ENCODE measurements at regions not wholly inside any gene's neighbourhood (a gene's known extent, or its start where the extent isn't known, plus 50 kb on each side); places are given as distances from the start of the nearest gene placed in this dataset.
"Not testable (repeated sequence)": the region's sequence is repeated elsewhere in the genome, so short reads cannot be mapped to it uniquely, and the experiment has no call there.

DNA sequence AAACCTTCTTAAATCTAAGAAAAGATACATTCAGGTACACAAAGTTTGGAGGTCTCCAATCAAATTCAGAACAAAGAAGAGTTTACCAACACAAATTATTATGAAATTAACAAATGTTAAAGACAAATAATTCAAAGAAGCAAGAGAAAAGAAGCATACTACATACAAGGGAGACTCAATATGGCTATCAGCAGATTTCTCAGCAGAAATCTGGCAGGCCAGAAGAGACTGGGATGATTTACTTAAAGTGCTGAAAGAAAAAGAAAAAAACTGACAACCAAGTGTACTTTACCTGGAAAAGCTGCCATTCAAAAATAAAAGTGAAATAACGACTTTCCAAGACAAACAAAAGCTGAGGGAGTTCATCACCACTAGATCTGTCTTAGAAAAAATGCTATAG lies 64.4 kb upstream of the HTR2C start:
- DNase-seq (ENCODE audit: low read depth) = no peak
- no peak overlapping the region for H3K4me3 ChIP-seq (ENCODE audit: low read length)
- TF ChIP-seq, protein P1, sequence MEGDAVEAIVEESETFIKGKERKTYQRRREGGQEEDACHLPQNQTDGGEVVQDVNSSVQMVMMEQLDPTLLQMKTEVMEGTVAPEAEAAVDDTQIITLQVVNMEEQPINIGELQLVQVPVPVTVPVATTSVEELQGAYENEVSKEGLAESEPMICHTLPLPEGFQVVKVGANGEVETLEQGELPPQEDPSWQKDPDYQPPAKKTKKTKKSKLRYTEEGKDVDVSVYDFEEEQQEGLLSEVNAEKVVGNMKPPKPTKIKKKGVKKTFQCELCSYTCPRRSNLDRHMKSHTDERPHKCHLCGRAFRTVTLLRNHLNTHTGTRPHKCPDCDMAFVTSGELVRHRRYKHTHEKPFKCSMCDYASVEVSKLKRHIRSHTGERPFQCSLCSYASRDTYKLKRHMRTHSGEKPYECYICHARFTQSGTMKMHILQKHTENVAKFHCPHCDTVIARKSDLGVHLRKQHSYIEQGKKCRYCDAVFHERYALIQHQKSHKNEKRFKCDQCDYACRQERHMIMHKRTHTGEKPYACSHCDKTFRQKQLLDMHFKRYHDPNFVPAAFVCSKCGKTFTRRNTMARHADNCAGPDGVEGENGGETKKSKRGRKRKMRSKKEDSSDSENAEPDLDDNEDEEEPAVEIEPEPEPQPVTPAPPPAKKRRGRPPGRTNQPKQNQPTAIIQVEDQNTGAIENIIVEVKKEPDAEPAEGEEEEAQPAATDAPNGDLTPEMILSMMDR (IDR thresholded peaks at IDR 0.05; ENCODE audit: insufficient read depth, low read depth, low read length, missing control alignments) = no peak

DNA sequence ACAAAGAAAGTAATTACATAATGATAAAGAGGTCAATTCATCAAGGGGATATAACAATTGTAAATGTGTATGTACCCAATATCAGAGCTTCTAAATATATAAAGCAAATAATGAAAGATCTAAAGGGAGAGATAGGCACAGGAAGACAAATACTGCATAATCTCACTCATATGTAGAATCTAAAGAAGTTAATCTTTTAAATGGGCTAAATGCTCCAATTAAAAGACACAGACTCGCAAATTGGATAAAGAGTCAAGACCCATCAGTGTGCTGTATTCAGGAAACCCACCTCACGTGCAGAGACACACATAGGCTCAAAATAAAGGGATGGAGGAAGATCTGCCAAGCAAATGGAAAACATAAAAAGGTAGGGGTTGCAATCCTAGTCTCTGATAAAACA lies 63.2 kb upstream of the HTR2C start:
- not testable (repeated sequence) for H3K4me3 ChIP-seq (ENCODE audit: low read length); DNase-seq (ENCODE audit: low read depth)

DNA sequence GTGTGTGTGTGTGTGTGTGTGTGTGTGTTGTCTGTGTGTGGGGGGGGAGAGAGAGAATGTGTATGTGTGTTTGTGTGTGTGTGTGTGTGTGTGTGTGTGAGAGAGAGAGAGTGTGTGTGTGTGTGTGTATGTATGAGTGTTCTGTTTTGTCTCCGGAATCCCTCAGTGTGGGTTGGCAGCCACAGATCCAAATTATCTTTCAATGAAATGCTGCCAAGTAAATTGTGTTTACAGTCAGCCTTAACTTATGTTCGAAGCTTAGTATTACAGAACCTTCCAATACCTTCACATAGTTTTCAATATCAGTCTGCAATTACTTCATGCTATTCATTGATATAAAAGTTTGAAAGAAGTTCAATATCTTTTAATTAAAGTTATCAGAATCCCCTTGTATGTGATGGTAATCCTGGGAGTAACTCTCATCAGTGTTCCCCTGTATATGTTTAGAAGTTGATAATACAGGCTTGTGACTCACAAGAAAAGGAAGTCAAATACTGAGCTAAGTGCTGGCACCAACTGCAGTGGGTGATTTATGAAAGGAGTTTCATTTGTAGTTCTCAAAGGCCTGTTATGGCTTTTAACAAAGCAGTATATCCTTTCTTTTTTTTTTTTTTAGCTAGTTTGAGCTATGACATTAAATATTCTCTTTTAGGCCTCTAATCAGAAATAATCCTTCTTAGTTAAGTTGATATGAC lies 51.6 kb upstream of the HTR2C start:
- TF ChIP-seq, protein P1 (IDR thresholded peaks at IDR 0.05; ENCODE audit: insufficient read depth, low read depth, low read length, missing control alignments) = no peak
- DNase-seq (ENCODE audit: low read depth) = no peak

More for the DNA sequence above, 51.6 kb upstream of the HTR2C start:
- H3K4me3 ChIP-seq (ENCODE audit: low read length) = no peak overlapping the region

All from epithelial cell of esophagus (primary cell).